A172 (cell line): ENCODE measurements at regions not wholly inside any gene's neighbourhood (a gene's known extent, or its start where the extent isn't known, plus 50 kb on each side); places are given as distances from the start of the nearest gene placed in this dataset.
"Not testable (repeated sequence)": the region's sequence is repeated elsewhere in the genome, so short reads cannot be mapped to it uniquely, and the experiment has no call there.

Source experiments
- DNase-seq: peaks from one replicate; pipeline ENCODE4 v3.0.0-alpha.2; 2015; ENCODE audit warnings: low spot score

DNA sequence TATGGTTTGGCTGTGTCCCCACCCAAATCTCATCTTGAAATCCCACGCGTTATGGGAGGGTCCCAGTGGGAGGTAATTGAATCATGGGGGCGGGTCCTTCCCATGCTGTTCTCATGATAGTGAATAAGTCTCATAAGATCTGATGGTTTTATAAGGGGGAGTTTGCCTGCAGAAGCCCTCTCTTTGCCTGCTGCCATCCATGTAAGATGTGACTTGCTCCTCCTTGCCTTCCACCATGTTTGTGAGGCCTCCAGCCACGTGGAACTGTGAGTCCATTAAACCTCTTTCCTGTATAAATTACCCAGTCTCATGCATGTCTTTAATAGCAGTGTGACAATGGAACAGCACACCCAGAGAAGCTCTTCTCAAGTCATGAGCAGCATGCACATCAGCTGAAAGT is 119.1 kb upstream of the CARD11 start:
- not testable (repeated sequence) for DNase-seq

DNA sequence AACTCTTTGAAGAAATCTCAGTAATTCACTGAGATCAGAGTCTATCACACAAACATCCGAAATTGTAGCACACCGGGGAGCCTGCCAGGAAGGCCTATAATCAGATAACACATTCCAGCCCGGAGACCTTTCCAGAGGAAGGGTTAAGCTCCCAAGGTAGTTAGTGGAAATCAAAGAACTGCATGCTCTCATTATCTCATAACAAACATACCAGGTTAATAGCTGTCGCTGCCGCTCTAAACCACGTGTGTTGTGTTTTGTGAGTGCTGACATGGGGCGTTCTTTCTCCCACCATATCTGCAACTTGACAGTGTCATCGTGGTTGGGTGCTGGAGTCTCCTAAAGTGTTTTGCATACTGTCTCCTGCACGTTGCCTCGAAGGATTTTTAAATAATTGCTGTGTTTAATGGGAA is 120.7 kb upstream of the CARD11 start:
- DNase-seq = no peak

DNA sequence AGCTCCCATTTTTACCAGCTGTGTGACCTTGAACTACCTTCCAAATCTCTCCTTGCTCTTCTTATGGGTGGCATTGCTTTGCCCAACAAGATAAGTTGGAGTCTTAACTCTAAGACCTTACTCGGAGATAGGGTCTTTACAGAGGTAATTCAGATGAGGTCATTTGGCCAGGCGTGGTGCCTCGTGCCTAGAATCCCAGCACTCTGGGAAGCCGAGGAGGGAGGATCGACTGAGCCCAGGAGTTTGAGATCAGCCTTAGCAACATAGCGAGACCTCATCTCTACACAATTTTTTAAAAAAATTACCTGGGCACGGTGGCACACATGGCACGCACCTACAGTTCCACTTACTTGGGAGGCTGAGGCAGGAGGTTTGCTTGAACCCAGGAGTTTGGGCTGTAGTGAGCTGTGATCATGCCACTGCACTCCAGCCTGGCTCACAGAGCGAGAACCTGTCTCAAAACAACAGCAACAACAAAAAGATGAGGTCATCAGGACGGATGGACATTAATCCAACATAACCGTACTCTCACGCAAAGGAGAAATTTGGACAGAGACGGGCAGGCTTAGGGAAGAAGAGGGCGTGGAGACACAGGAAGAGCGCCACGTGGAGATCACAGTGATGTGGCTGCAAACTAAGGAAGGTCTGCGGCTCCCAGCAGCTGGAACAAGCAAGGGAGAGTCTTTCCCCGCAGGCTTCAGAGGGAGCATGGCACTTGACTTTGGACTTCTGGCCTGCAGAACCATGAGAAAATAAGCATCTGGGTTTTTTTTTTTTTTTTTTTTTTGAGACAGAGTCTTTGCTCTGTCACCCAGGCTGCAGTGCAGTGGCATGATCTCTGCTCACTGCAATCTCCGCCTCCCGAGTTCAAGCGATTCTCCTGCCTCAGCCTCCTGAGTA is 122.3 kb upstream of the CARD11 start:
- DNase-seq = no peak

DNA sequence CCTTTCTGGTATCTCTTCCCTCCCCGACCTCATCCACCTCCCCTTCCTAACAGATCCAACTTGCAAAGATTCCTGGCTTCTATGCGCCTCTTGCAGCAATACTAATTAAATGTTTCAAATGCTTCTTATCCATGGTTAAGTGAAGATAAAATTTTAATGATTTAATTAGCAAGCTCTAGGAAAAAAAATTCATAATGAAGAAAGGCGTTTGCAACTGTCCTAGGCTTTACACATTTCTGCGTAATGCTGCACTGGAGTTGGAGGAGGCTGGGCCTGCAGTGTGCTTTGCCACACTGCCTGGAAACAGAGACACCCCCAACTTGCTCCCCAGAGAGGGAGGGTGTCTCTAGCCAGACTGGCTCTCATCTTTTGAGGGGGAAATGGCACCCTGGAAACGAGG is 123.9 kb upstream of the CARD11 start:
- no peak for DNase-seq

DNA sequence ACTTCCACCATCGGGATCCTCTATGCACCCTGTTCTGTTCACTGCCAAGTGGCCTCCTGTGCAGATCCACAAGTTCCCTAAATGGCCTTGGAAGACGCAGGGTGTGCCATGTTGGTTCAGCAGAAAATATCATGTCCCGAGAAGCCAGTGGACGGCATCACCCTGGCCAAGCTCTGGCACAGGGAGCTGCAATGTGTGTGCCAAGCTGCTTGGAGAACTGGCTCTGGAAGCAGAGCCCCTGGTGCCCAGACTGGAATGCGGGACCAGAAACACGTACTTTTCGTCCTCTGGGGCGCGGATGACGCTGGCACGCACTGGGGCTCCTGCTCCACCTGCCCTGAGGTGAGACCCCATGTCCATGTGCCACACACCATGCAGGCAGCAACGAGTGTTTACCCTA is 124.7 kb upstream of the CARD11 start:
- no peak for DNase-seq

DNA sequence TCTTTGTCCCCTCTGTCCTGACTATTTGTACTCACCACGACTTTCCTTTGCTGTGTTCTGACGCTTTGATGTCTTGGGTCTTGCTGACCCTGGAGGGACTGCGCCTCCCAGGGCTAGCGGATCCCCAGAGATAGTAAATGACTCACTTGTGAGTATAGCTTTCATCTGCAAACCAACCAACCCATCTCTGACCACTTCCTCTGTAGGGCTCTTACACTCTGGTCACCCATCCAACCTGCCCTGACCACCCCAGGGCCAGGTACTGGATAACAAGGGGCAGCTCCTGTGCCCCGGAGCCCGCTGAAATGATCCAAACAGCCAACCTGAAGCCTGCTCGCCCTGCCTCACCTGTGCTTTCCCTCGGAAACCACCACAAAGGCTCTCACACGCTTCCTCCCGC is 125.2 kb upstream of the CARD11 start:
- DNase-seq = no peak

DNA sequence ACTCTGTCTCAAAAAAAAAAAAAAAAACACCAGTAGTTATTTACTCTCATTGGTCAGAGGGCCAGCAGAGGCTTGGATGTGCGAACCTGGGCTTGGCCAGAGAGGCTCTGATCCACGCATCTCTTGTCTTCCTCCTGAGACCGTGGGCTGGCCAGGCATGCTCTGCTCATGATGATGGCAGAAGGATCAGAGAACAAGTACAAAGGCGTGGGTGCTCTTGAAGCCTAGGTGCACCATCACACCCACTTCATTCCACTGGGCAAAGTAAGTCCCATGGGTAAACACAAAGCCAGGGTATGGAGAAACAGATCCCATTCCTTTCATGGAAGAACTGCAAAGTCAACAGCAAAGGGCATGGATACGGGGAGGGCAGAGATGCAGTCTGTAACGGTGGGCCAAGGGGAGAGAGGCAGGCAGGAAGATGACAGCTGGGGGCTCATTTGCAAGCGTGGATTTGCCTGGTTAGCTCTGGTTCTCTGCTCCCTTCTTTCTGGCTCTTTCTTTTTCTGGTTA is 128.2 kb upstream of the SDK1 start:
- no peak for DNase-seq

DNA sequence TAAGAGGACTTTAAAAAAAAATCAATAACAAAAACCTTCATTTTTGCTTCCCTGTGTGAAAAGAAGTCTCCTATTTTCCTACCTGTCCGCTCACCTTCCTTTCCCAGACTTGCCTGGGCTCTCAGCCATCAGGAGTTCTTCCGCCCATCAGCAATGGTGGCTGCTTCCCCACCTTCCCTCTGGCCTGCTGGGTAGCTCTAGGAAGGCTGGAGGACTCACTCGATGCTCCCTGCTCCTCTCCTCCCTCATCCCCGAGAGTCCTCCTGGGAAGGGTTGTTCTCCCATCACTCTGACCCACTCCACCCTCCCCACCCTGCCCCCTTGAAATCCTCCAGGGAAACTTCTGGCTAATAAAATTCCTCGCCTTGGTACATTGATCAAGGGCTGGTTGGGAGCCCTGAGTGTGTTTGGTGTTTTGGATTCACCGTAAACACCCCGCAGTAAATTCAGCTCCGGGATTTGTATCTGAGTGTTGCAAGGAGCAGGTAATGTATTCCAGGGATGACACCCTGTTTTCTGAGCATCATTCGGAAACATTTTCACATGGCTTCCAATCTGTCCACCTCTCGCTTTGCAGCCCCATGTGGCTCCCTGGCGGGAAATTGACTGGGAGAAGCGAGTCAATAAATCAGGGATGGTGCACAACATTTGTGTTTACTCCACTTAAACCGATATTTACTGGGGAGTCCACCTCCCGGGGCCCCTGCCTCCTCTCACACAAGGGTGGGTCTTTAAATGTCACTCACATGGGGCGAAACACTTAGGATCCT is 126.4 kb upstream of the SDK1 start:
- DNase-seq = no peak

DNA sequence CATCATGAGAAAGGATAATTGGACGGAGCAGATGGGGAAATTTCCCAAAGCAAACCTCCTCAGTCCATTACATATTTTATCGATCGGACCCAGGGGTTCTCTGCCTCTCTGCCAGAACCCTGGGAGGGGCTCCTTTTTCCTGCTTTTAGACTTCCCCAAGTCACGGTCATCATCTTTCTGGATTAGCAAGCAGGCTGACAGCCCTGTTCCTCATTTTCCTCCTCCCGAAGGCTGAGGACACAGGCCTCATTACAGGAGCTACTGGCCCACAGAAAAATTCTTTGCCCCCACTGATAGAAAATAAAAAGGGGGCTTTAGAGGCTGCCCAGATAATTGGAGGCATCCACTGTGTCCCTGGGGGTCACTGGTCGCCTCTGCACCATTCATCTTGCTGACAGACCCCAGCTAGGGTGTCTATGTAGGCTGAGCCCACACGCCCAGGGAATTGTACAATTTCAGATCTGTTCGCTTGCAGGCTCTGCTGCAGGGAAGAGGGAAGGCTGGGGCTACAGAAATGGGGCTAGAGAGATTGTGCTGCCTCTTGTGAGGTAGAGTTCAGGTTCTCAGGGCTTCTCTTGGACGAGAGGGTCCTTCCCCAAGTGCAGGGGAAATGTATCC is 125.7 kb upstream of the SDK1 start:
- DNase-seq = no peak

DNA sequence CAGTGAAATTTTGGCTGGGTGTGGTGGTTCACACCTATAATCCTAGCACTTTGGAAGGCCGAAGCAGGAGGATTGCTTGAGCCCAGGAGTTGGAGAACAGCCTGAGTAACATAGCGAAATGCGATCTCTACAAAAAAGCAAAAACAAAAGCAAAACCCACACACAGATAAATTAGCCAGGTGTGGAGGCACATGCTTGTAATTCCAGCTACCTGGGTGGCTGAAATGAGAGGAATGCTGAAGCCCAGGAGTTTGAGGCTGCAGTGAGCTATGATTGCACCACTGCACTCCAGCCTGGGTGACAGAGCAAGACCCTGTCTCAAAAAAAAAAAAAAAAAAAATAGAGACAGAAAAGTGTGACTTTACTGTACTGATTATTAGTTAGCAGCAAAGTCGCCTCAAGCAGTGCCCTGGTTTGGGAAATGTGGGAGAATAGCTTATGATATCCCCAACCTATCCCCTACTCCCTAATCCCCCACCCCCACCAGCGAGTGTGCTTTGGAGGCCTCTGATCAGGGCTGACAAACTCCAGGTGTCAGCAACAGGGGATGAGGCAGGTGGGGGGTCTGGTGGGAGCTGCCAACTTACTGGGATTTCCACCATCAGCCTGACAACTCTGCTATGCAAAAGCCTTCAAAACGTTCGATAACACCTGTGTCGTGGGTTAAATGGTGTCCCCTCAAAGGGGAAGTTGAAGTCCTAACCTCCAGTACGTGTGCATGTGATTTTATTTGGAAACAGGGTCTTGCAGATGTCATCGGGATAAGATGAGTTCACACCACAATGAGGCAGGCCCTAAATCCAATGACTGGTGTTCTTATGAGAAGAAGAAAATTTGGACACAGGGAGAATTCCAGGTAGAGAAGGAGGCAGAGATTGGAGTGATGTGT is 124.7 kb upstream of the SDK1 start:
- no peak for DNase-seq

DNA sequence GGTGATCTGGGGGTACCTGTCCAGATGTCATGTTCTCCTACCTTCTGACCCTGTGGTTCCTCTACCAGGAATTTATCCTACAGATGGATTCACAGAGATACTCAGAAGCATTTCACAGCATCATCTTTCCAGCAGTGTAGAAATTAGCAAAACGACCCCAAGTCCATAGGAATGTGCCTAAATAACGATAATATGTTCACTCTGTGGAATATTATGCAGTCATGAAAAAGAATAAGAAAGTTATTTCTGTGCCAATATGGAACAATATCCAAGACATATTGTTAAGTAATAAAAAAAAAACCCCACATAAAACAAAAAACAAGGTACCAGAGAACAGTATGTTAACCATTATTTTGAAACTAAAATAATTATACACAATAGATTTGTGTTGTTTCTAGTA is 123.8 kb upstream of the SDK1 start:
- no peak for DNase-seq

DNA sequence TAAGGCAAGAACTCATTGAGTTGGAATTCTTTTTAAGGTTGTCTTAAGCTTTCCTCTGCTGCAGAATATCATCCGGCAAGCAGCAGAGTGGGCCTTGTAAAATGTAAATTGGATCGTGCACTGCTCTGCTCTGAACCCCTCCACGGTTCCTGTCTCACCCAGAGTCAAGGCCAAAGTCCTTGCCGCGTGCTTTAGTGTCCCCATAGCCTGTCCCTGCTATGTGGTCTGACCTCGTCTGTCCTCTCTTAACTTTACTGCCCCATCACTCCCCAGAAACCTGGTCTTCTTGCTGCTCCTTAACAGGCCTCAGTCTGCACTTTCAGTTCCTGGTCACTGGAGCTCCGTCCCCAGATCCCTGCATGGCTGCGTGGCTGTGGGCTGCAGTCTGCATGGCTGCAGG is 121.6 kb upstream of the SDK1 start:
- DNase-seq = no peak

DNA sequence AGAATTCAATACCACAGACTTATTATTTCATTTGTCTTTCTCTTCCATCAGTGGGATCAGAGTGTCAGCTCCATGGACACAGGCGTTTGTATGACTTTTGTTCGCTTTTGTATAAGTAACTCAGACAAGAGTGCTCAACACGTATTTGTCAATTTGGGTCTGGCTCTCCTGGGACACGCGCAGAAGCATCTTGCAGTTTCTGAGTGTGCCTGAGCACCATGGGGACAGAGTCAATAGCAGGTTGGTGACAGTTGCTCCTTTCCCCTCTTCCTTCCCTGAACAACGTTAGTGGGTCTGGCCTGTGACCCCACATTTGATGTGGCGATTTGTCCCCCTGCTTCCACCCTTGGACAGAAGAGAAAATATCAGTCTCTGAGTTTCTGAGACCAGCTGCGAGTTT is 120.4 kb upstream of the SDK1 start:
- DNase-seq = no peak

DNA sequence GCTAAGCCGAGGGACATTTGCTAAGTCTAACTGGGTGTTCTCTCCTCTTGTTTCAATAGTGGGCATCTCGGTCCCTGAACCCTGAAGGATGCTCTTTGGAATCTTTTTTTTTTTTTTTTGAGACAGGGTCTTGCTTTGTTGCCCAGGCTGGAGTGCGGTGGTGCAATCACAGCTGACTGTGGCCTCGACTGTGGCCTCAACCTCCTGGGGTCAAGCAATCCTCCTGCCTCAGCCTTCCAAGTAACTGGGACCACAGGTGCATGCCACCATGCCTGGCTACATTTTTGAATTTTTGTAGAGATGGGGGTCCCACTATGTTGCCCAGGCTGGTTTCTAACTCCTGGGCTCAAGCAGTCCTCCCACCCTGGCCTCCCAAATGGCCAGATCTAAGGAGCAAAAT is 119.0 kb upstream of the SDK1 start:
- not testable (repeated sequence) for DNase-seq

DNA sequence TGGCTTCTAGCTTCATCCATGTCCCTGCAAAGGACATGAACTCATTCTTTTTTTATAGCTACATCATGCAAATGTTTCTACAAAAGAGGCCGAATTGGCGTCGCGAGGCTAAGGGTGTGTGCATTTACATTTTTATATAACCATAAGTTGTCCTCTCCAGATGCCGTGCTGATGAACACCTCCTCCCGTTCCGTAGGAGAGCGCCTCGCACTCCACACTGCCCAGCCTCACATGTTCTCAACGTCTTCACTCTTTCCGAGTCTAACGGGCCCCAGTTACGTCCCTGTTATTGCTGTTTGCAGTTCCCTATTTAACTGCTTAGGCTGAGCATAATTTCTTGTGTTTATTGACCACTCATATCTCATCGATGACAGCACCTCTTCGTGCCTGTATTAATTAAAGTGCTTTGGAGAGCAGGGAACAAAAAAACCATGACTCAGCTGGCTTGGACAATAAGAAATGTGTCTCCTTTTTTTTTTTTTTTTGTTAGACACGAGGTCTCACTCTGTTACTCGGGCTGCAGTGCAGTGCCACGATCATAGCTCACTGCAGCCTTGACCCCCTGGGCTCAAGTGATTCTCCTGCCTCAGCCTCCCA is 113.5 kb upstream of the SDK1 start:
- peak; percentile 30 for DNase-seq

DNA sequence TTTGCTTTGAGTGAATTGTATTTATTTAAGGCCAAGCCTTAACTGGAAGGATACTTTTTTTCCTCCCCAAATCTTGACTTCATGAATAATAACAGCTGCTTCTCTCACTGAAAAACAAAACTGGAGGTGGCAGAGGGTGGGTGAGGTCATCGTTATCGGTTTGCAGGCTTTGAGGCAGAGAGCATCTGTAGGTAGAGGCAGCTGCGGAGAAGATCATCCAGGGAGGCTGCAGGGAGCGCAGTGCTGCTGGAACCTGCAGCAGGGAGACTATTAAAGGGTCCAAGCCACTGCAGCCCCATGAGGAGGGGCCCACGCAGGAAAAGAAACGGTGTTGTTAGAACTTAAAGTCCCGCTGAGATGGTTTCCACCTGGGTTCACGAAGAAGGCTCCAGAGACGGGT is 112.1 kb upstream of the SDK1 start:
- no peak for DNase-seq

DNA sequence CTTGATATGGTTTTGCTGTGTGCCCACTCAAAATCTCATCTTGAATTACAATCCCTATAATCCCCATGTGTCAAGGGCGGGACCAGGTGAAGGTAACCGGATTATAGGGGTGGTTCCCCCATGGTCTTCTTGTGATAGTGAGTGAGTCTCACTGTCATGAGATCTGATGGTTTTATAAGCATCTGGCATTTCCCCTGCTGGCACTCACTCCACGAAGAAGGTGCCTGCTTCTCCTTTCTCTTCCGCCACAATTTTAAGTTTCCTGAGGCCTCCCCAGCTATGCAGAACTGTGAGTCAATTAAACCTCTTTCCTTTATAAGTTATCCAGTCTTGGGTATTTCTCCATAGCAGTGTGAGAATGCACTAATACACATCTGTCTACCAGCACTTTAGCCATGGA is 109.5 kb upstream of the SDK1 start:
- no peak for DNase-seq

DNA sequence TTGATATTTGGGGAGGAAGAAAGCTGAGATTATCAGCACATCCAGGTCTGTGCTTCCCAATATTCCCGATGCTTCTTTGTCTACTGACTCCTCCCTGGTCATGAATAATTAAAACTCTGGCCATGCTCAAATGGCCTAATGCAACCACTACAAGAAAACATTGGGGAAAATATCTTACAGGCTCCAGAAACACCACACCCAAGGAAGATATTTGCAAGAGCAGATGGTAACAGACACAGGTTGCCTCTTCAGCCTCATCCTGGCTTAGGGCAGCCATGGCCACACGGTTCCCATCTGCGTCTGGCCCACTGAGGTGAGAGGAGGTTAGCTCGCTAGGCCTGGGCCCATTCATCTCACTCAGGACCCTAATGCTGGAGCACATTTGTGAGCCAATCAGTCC is 108.4 kb upstream of the SDK1 start:
- no peak for DNase-seq

DNA sequence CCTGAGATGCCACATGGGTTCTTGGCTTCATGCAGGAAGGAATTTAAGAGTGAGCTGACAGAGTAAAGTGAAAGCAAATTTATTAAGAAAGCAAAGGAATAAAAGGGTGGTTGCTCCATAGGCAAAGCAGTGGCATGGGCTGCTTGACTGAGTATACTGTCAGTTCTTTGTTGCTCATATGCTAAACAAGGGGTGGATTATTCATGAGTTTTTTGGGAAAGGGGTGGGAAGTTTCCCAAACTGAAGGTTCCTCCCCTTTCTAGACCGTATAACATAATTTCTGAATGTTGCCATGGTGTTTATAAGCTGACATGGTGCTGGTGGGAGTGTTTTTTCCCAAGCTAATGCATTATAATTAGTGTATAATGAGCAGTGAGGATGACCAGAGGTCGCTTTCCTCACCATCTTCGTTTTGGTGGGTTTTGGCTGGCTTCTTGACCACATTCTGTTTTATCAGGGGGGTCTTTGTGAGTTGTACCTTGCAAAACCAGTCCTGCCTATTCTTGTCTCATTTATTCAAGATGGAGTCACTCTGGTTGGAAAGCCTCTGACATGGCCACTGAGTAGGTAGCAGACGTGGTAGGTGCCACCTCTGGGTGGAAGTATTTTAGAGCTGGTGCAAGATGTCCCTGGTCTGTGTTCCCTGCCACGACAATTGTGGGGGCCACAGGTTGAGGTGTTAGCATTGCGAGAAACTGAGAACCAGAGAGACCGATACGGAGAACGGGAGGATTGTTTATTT is 107.5 kb upstream of the SDK1 start:
- DNase-seq = no peak

DNA sequence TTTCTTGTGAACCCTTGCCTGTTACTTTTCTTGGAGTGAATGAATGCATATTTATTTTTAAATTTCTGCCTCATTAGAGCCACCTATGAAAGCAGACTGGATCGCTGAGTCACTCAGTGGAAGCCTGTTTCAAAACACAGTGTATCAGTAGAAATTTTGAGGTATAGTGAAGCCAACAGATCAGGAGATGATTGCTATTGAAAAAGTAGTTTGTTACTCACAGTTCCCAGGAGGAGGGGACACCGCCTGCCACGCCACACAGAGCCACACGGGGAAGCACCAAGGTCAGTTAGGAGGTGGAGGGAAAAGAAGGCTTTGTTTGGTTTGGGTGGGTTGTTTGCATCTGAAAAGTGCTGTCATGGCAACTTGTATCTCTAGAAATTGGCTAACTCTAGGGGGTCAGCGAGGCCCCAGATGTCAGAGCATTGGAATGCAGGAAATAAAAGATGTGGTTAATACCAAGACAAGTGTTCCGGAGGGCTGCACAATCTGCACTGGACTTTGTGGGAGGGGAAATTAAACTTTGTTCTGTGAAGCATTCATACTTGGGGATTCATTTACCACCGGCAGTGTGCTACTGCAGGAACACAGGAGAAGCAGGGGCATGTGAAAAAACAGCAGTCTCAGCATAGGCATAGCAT is 106.4 kb upstream of the SDK1 start:
- DNase-seq = peak; percentile 99
